Upper lobe of right lung (tissue), 1 donor: ENCODE measurements at regions not wholly inside any gene's neighbourhood (a gene's known extent, or its start where the extent isn't known, plus 50 kb on each side); places are given as distances from the start of the nearest gene placed in this dataset.
A peak's percentile ranks its signal among the peaks of the same experiment; 100 is the strongest.

Source experiments
- ATAC-seq: fragments of 200-7000 bp; cut with Tn5 transposase; one replicate; pipeline ENCODE4 v1.9.1; 2020; ENCODE audit warnings: mild to moderate bottlenecking, moderate library complexity
- DNase-seq: peaks from one replicate; pipeline ENCODE4 v3.0.0-alpha.2; 2020
- H3K27ac ChIP-seq: fragments of 200-600 bp; one replicate; pipeline ENCODE4 v1.8.0; 2022
- H3K27me3 ChIP-seq: fragments of 200-600 bp; one replicate; pipeline ENCODE4 v1.8.0; 2022; ENCODE audit warnings: mild to moderate bottlenecking
- H3K36me3 ChIP-seq: fragments of 200-600 bp; one replicate; pipeline ENCODE4 v1.8.0; 2022
- H3K4me1 ChIP-seq: fragments of 200-600 bp; one replicate; pipeline ENCODE4 v1.8.0; 2022
- H3K4me3 ChIP-seq: fragments of 200-600 bp; one replicate; pipeline ENCODE4 v1.8.0; 2022; ENCODE audit warnings: mild to moderate bottlenecking
- H3K9me3 ChIP-seq: fragments of 200-600 bp; one replicate; pipeline ENCODE4 v1.8.0; 2022
- intact Hi-C: fragments of 100-400 bp; cut with DNase I; formaldehyde crosslinking; loops from one replicate; pipeline ENCODE4 v1.11.0; 2022
- TF ChIP-seq, protein P1 (sequence below): fragments of 200-600 bp; IDR thresholded peaks from one replicate; pipeline ENCODE4 v1.8.0; 2022; ENCODE audit warnings: antibody characterized with exemption
- donor health status: DM: no; HTN: yes; CAD: no; lungs with severe emphysema.

- Histone ChIP-seq H3K4me3 (no peak overlapping the region), H3K9me3 (no peaks in the 10 kb centered on the region), H3K36me3 (no peaks in the 10 kb centered on the region), H3K27ac (no peak overlapping the region), H3K27me3 (peaks cover 13% of the 10 kb centered on the region), H3K4me1 (no peaks in the 10 kb centered on the region)
- ATAC-seq: peak; percentile 26
- no peak for DNase-seq
- TF ChIP-seq, protein P1, sequence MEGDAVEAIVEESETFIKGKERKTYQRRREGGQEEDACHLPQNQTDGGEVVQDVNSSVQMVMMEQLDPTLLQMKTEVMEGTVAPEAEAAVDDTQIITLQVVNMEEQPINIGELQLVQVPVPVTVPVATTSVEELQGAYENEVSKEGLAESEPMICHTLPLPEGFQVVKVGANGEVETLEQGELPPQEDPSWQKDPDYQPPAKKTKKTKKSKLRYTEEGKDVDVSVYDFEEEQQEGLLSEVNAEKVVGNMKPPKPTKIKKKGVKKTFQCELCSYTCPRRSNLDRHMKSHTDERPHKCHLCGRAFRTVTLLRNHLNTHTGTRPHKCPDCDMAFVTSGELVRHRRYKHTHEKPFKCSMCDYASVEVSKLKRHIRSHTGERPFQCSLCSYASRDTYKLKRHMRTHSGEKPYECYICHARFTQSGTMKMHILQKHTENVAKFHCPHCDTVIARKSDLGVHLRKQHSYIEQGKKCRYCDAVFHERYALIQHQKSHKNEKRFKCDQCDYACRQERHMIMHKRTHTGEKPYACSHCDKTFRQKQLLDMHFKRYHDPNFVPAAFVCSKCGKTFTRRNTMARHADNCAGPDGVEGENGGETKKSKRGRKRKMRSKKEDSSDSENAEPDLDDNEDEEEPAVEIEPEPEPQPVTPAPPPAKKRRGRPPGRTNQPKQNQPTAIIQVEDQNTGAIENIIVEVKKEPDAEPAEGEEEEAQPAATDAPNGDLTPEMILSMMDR: no peak
- intact Hi-C loops: no loop called here
These were observed 180.5 kb downstream of the FOXB1 start for GRCh38 chr15:60184579-60184978.

- intact Hi-C loops: no loop called here
- Histone ChIP-seq H3K27me3 (peaks cover 6% of the 10 kb centered on the region), H3K27ac (no peak overlapping the region), H3K4me1 (no peaks in the 10 kb centered on the region), H3K4me3 (no peak overlapping the region), H3K9me3 (no peaks in the 10 kb centered on the region), H3K36me3 (no peaks in the 10 kb centered on the region)
- TF ChIP-seq, protein P1: no peak
- no peak for DNase-seq
- no peak for ATAC-seq
These were observed 186.9 kb downstream of the FOXB1 start for GRCh38 chr15:60191016-60191415.

- TF ChIP-seq, protein P1: no peak
- no peaks in the 10 kb centered on the region for H3K9me3 ChIP-seq
- no peaks in the 10 kb centered on the region for H3K36me3 ChIP-seq
- peaks cover 6% of the 10 kb centered on the region for H3K27me3 ChIP-seq
- H3K27ac ChIP-seq: no peak overlapping the region
- no peak for DNase-seq
- no peaks in the 10 kb centered on the region for H3K4me1 ChIP-seq
- ATAC-seq: no peak
- H3K4me3 ChIP-seq: no peak overlapping the region
- intact Hi-C loops: no loop called here
These were observed 187.7 kb downstream of the FOXB1 start for GRCh38 chr15:60191821-60192220.

- Histone ChIP-seq H3K4me1 (no peaks in the 10 kb centered on the region), H3K27me3 (peaks cover 7% of the 10 kb centered on the region), H3K36me3 (no peaks in the 10 kb centered on the region), H3K9me3 (no peaks in the 10 kb centered on the region), H3K4me3 (no peak overlapping the region), H3K27ac (no peak overlapping the region)
- no peak for DNase-seq
- intact Hi-C loops: no loop called here
- TF ChIP-seq, protein P1: no peak
- ATAC-seq: no peak
These were observed 191.5 kb downstream of the FOXB1 start for GRCh38 chr15:60195611-60196010.

- TF ChIP-seq, protein P1: no peak
- ATAC-seq (no peak), DNase-seq (no peak)
- H3K4me1 ChIP-seq: no peaks in the 10 kb centered on the region
- no peaks in the 10 kb centered on the region for H3K36me3 ChIP-seq
- no peak overlapping the region for H3K4me3 ChIP-seq
- peaks cover 16% of the 10 kb centered on the region for H3K27me3 ChIP-seq
- intact Hi-C loops: no loop called here
- no peak overlapping the region for H3K27ac ChIP-seq
- H3K9me3 ChIP-seq: no peaks in the 10 kb centered on the region
These were observed 193.5 kb downstream of the ANXA2 start for GRCh38 chr15:60204131-60204885.
